ENCODE measurements at regions not wholly inside any gene's neighbourhood (a gene's known extent, or its start where the extent isn't known, plus 50 kb on each side); places are given as distances from the start of the nearest gene placed in this dataset.
"Not testable (repeated sequence)": the region's sequence is repeated elsewhere in the genome, so short reads cannot be mapped to it uniquely, and the experiment has no call there.

GRCh38 chr1:185530215-185530614 lies 204.0 kb upstream of the HMCN1 start:
- ATAC-seq (ENCODE audit: poor library complexity) (no peak), DNase-seq (no peak)
- intact Hi-C loops (cut with DNase I) = no loop called here

- ATAC-seq (ENCODE audit: poor library complexity) = no peak
- DNase-seq = no peak
- intact Hi-C loops (cut with DNase I) = no loop called here
Measured at GRCh38 chr1:185529673-185530072, 204.5 kb upstream of the HMCN1 start.

GRCh38 chr1:185528084-185528676 lies 206.0 kb upstream of the HMCN1 start:
- DNase-seq = no peak
- intact Hi-C loops (cut with DNase I) = no loop called here
- ATAC-seq (ENCODE audit: poor library complexity) = peak; percentile 59

GRCh38 chr1:185526344-185527307 lies 207.6 kb upstream of the HMCN1 start:
- no peak for DNase-seq
- intact Hi-C loops (cut with DNase I) = no loop called here
- ATAC-seq (ENCODE audit: poor library complexity) = no peak

GRCh38 chr1:185520188-185520920 lies 203.3 kb upstream of the IVNS1ABP start:
- intact Hi-C loops (cut with DNase I) = no loop called here
- DNase-seq (no peak), ATAC-seq (ENCODE audit: poor library complexity) (no peak)

GRCh38 chr1:185517808-185518419 lies 200.9 kb upstream of the IVNS1ABP start:
- DNase-seq (no peak), ATAC-seq (ENCODE audit: poor library complexity) (no peak)

GRCh38 chr1:185517301-185517700 lies 200.3 kb upstream of the IVNS1ABP start:
- ATAC-seq (ENCODE audit: poor library complexity); intact Hi-C loops (cut with DNase I); DNase-seq: not testable (repeated sequence)

More at GRCh38 chr1:185517808-185518419, 200.9 kb upstream of the IVNS1ABP start:
- intact Hi-C loops (cut with DNase I) = no loop called here

- DNase-seq (no peak), ATAC-seq (ENCODE audit: poor library complexity) (no peak)
- intact Hi-C loops (cut with DNase I) = no loop called here
Measured at GRCh38 chr1:185515696-185516095, 198.7 kb upstream of the IVNS1ABP start.

GRCh38 chr1:185514311-185514710 lies 197.3 kb upstream of the IVNS1ABP start:
- intact Hi-C loops (cut with DNase I) = no loop called here
- ATAC-seq (ENCODE audit: poor library complexity) = no peak
- DNase-seq = no peak

GRCh38 chr1:185512442-185512841 lies 195.4 kb upstream of the IVNS1ABP start:
- DNase-seq (no peak), ATAC-seq (ENCODE audit: poor library complexity) (no peak)
- intact Hi-C loops (cut with DNase I) = no loop called here

- DNase-seq = no peak
- intact Hi-C loops (cut with DNase I) = no loop called here
- ATAC-seq (ENCODE audit: poor library complexity) = no peak
Measured at GRCh38 chr1:185501099-185501498, 184.1 kb upstream of the IVNS1ABP start.

- DNase-seq (no peak), ATAC-seq (ENCODE audit: poor library complexity) (no peak)
- intact Hi-C loops (cut with DNase I) = no loop called here
Measured at GRCh38 chr1:185500001-185500626, 183.1 kb upstream of the IVNS1ABP start.

GRCh38 chr1:185498207-185498606 lies 181.2 kb upstream of the IVNS1ABP start:
- ATAC-seq (ENCODE audit: poor library complexity) = no peak
- intact Hi-C loops (cut with DNase I) = no loop called here
- no peak for DNase-seq

- intact Hi-C loops (cut with DNase I) = no loop called here
- DNase-seq (no peak), ATAC-seq (ENCODE audit: poor library complexity) (no peak)
Measured at GRCh38 chr1:185497177-185497576, 180.1 kb upstream of the IVNS1ABP start.

- intact Hi-C loops (cut with DNase I) = no loop called here
- no peak for ATAC-seq (ENCODE audit: poor library complexity)
Measured at GRCh38 chr1:185495898-185496297, 178.9 kb upstream of the IVNS1ABP start.

GRCh38 chr1:185495007-185495406 lies 178.0 kb upstream of the IVNS1ABP start:
- intact Hi-C loops (cut with DNase I) = no loop called here
- ATAC-seq (ENCODE audit: poor library complexity) (no peak), DNase-seq (no peak)

More at GRCh38 chr1:185495898-185496297, 178.9 kb upstream of the IVNS1ABP start:
- DNase-seq = no peak

GRCh38 chr1:185492089-185492825 lies 175.2 kb upstream of the IVNS1ABP start:
- no peak for ATAC-seq (ENCODE audit: poor library complexity)
- intact Hi-C loops (cut with DNase I) = no loop called here
- no peak for DNase-seq

- DNase-seq = no peak
- ATAC-seq (ENCODE audit: poor library complexity) = no peak
- intact Hi-C loops (cut with DNase I) = no loop called here
Measured at GRCh38 chr1:185491604-185492003, 174.6 kb upstream of the IVNS1ABP start.
